GM23338 (cell line): ENCODE measurements at regions not wholly inside any gene's neighbourhood (a gene's known extent, or its start where the extent isn't known, plus 50 kb on each side); places are given as distances from the start of the nearest gene placed in this dataset.
A peak's percentile ranks its signal among the peaks of the same experiment; 100 is the strongest.

ENCODE experiments used
- ATAC-seq: fragments of 200-7000 bp; cut with Tn5 transposase; 3 replicates; pipeline ENCODE4 v1.9.1; 2020
- DNase-seq: peaks from one replicate; pipeline ENCODE4 v3.0.0-alpha.2; 2015; ENCODE audit warnings: low spot score
- H2AFZ ChIP-seq: fragments of 200-600 bp; sonication (generic); 2 replicates; pipeline ENCODE4 v1.8.0; 2016; ENCODE audit warnings: antibody characterized with exemption, mild to moderate bottlenecking, moderate library complexity
- H3F3A ChIP-seq: fragments of 200-600 bp; sonication (generic); replicated peaks from 2 replicates; pipeline ENCODE4 v1.8.0; 2017; ENCODE audit warnings: antibody characterized with exemption, mixed run types, low read depth
- H3K27ac ChIP-seq: fragments of 200-600 bp; sonication (generic); 2 replicates; pipeline ENCODE4 v1.6.1; 2016; ENCODE audit warnings: low read depth
- H3K27me3 ChIP-seq: fragments of 200-600 bp; sonication (generic); 2 replicates; pipeline ENCODE4 v1.8.0; 2016; ENCODE audit warnings: mild to moderate bottlenecking, mixed run types, moderate library complexity; ENCODE audit not compliant: insufficient read depth
- H3K36me3 ChIP-seq: fragments of 200-600 bp; sonication (generic); 2 replicates; pipeline ENCODE4 v1.8.0; 2016; ENCODE audit warnings: mild to moderate bottlenecking; ENCODE audit not compliant: insufficient read depth
- H3K4me1 ChIP-seq: fragments of 200-600 bp; sonication (generic); 2 replicates; pipeline ENCODE4 v1.8.0; 2016; ENCODE audit warnings: mild to moderate bottlenecking, moderate library complexity; ENCODE audit not compliant: insufficient read depth
- H3K4me2 ChIP-seq: fragments of 200-600 bp; sonication (generic); 2 replicates; pipeline ENCODE4 v1.7.1; 2017; ENCODE audit warnings: mixed run types
- H3K4me3 ChIP-seq: fragments of 200-600 bp; sonication (generic); 2 replicates; pipeline ENCODE4 v1.6.1; 2016; ENCODE audit warnings: mixed run types
- H3K79me2 ChIP-seq: fragments of 200-600 bp; sonication (generic); replicated peaks from 2 replicates; pipeline ENCODE4 v1.8.0; 2017; ENCODE audit warnings: mild to moderate bottlenecking; ENCODE audit not compliant: insufficient read depth
- H3K9me2 ChIP-seq: fragments of 200-600 bp; sonication (generic); 2 replicates; pipeline ENCODE4 v1.8.0; 2017; ENCODE audit not compliant: insufficient read depth
- H4K20me1 ChIP-seq: fragments of 200-600 bp; sonication (generic); replicated peaks from 2 replicates; pipeline ENCODE4 v1.8.0; 2017; ENCODE audit warnings: mild to moderate bottlenecking; ENCODE audit not compliant: insufficient read depth
- H3K27ac Mint-ChIP-seq: 2 replicates; pipeline ENCODE4 v1.8.0; 2020; ENCODE audit warnings: inconsistent platforms, mild to moderate bottlenecking, moderate library complexity, mixed read lengths
- H3K27me3 Mint-ChIP-seq: 3 replicates; pipeline ENCODE4 v1.8.0; 2022; ENCODE audit warnings: low read depth, mild to moderate bottlenecking, moderate library complexity, mixed read lengths, inconsistent platforms; ENCODE audit not compliant: insufficient read depth, poor library complexity
- H3K36me3 Mint-ChIP-seq: 3 replicates; pipeline ENCODE4 v1.8.0; 2021; ENCODE audit warnings: low read depth, mild to moderate bottlenecking, inconsistent platforms, moderate library complexity, mixed read lengths
- H3K4me1 Mint-ChIP-seq: 3 replicates; pipeline ENCODE4 v1.8.0; 2020; ENCODE audit warnings: mild to moderate bottlenecking, inconsistent platforms, mixed read lengths
- H3K4me3 Mint-ChIP-seq: 3 replicates; pipeline ENCODE4 v1.8.0; 2021; ENCODE audit warnings: moderate library complexity, mild to moderate bottlenecking, inconsistent platforms, mixed read lengths
- H3K9me3 Mint-ChIP-seq: 3 replicates; pipeline ENCODE4 v1.8.0; 2020; ENCODE audit warnings: moderate library complexity, mild to moderate bottlenecking, inconsistent platforms, mixed read lengths
- CREB1 ChIP-seq: fragments of 250-450 bp; sonication (Bioruptor Pico); IDR thresholded peaks from 2 replicates; pipeline ENCODE4 v1.5.0; 2020; ENCODE audit warnings: low read depth, mild to moderate bottlenecking, moderate library complexity
- EZH2 ChIP-seq: fragments of 200-600 bp; sonication (generic); IDR thresholded peaks from one replicate; pipeline ENCODE4 v1.8.0; 2017; ENCODE audit warnings: antibody characterized with exemption, mild to moderate bottlenecking, low read depth; ENCODE audit not compliant: unreplicated experiment
- EZH2phosphoT487 ChIP-seq: fragments of 200-600 bp; sonication (generic); IDR thresholded peaks from one replicate; pipeline ENCODE4 v1.8.1; 2018; ENCODE audit warnings: antibody characterized with exemption; ENCODE audit not compliant: unreplicated experiment
- JUNB ChIP-seq: IDR thresholded peaks from one replicate; pipeline ENCODE4 v1.6.1; 2016; ENCODE audit warnings: antibody characterized with exemption; ENCODE audit not compliant: unreplicated experiment
- NANOG ChIP-seq: IDR thresholded peaks from 2 replicates; pipeline ENCODE4 v1.6.1; 2016; ENCODE audit warnings: antibody characterized with exemption, borderline replicate concordance
- POLR2AphosphoS5 ChIP-seq: IDR thresholded peaks from 2 replicates; pipeline ENCODE4 v1.6.1; 2016; ENCODE audit warnings: antibody characterized with exemption, low read depth
- STAT1 ChIP-seq: IDR thresholded peaks from one replicate; pipeline ENCODE4 v1.6.1; 2016; ENCODE audit warnings: antibody characterized with exemption; ENCODE audit not compliant: unreplicated experiment
- ZNF114 ChIP-seq: fragments of 250-450 bp; sonication (Bioruptor Pico); IDR thresholded peaks from 2 replicates; pipeline ENCODE4 v1.5.0; 2020; ENCODE audit warnings: mild to moderate bottlenecking, moderate library complexity
- ZNF331 ChIP-seq: fragments of 250-450 bp; sonication (Bioruptor Pico); IDR thresholded peaks from 2 replicates; pipeline ENCODE4 v1.5.0; 2020; ENCODE audit warnings: low read depth, mild to moderate bottlenecking, moderate library complexity
- TF ChIP-seq, protein P1 (sequence below): fragments of 250-450 bp; sonication (Bioruptor Pico); IDR thresholded peaks from 2 replicates; pipeline ENCODE4 v1.5.0; 2020; ENCODE audit warnings: mild to moderate bottlenecking, moderate library complexity
- TF ChIP-seq, protein P2 (sequence below), 2 experiments: fragments of 200-600 bp in 1 of 2; sonication (generic) in 1 of 2; conservative IDR thresholded peaks; 2 replicates each; pipeline versions ENCODE4 v1.5.1 to v1.6.1; 2016 to 2017; ENCODE audit warnings: antibody characterized with exemption in 2 of 2, low read depth in 2 of 2, mild to moderate bottlenecking in 2 of 2, moderate library complexity in 1 of 2
- TF ChIP-seq, protein P3 (sequence below): IDR thresholded peaks from 2 replicates; pipeline ENCODE4 v1.6.1; 2016; ENCODE audit warnings: antibody characterized with exemption
- TF ChIP-seq, protein P4 (sequence below): IDR thresholded peaks from one replicate; pipeline ENCODE4 v1.6.1; 2018; ENCODE audit warnings: antibody characterized with exemption; ENCODE audit not compliant: unreplicated experiment

DNA sequence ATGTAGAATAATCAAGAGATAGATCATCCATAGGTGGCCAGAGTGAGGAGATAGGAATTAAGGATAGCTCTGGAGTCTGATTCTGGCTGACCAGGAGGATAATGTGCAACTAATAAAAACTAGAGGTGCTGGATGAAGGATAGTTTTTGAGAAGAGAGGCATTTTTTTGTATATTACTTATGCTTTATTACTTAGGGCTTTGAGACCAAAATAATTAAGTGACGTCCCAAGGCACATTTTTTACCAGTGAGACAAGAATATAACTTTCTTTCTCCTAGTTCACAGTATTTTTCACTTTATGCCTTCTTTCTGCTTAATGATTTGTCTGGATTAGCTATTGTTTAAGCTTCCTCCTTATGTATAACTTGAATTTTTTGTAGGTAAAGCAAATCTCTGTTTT, 756.6 kb downstream of the TSN start:
- TF ChIP-seq STAT1 (no peak), EZH2phosphoT487 (no peak), ZNF331 (CRISPR knock-in tag) (no peak), JUNB (no peak), NANOG (no peak), ZNF114 (CRISPR knock-in tag) (no peak), CREB1 (CRISPR knock-in tag) (no peak), POLR2AphosphoS5 (no peak), EZH2 (no peak)
- TF ChIP-seq, protein P1, sequence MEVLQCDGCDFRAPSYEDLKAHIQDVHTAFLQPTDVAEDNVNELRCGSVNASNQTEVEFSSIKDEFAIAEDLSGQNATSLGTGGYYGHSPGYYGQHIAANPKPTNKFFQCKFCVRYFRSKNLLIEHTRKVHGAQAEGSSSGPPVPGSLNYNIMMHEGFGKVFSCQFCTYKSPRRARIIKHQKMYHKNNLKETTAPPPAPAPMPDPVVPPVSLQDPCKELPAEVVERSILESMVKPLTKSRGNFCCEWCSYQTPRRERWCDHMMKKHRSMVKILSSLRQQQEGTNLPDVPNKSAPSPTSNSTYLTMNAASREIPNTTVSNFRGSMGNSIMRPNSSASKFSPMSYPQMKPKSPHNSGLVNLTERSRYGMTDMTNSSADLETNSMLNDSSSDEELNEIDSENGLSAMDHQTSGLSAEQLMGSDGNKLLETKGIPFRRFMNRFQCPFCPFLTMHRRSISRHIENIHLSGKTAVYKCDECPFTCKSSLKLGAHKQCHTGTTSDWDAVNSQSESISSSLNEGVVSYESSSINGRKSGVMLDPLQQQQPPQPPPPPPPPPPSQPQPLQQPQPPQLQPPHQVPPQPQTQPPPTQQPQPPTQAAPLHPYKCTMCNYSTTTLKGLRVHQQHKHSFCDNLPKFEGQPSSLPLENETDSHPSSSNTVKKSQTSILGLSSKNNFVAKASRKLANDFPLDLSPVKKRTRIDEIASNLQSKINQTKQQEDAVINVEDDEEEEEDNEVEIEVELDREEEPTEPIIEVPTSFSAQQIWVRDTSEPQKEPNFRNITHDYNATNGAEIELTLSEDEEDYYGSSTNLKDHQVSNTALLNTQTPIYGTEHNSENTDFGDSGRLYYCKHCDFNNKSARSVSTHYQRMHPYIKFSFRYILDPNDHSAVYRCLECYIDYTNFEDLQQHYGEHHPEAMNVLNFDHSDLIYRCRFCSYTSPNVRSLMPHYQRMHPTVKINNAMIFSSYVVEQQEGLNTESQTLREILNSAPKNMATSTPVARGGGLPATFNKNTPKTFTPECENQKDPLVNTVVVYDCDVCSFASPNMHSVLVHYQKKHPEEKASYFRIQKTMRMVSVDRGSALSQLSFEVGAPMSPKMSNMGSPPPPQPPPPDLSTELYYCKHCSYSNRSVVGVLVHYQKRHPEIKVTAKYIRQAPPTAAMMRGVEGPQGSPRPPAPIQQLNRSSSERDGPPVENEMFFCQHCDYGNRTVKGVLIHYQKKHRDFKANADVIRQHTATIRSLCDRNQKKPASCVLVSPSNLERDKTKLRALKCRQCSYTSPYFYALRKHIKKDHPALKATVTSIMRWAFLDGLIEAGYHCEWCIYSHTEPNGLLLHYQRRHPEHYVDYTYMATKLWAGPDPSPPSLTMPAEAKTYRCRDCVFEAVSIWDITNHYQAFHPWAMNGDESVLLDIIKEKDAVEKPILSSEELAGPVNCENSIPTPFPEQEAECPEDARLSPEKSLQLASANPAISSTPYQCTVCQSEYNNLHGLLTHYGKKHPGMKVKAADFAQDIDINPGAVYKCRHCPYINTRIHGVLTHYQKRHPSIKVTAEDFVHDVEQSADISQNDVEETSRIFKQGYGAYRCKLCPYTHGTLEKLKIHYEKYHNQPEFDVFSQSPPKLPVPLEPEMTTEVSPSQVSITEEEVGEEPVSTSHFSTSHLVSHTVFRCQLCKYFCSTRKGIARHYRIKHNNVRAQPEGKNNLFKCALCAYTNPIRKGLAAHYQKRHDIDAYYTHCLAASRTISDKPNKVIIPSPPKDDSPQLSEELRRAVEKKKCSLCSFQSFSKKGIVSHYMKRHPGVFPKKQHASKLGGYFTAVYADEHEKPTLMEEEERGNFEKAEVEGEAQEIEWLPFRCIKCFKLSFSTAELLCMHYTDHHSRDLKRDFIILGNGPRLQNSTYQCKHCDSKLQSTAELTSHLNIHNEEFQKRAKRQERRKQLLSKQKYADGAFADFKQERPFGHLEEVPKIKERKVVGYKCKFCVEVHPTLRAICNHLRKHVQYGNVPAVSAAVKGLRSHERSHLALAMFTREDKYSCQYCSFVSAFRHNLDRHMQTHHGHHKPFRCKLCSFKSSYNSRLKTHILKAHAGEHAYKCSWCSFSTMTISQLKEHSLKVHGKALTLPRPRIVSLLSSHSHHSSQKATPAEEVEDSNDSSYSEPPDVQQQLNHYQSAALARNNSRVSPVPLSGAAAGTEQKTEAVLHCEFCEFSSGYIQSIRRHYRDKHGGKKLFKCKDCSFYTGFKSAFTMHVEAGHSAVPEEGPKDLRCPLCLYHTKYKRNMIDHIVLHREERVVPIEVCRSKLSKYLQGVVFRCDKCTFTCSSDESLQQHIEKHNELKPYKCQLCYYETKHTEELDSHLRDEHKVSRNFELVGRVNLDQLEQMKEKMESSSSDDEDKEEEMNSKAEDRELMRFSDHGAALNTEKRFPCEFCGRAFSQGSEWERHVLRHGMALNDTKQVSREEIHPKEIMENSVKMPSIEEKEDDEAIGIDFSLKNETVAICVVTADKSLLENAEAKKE, result no peak
- TF ChIP-seq, protein P2, sequence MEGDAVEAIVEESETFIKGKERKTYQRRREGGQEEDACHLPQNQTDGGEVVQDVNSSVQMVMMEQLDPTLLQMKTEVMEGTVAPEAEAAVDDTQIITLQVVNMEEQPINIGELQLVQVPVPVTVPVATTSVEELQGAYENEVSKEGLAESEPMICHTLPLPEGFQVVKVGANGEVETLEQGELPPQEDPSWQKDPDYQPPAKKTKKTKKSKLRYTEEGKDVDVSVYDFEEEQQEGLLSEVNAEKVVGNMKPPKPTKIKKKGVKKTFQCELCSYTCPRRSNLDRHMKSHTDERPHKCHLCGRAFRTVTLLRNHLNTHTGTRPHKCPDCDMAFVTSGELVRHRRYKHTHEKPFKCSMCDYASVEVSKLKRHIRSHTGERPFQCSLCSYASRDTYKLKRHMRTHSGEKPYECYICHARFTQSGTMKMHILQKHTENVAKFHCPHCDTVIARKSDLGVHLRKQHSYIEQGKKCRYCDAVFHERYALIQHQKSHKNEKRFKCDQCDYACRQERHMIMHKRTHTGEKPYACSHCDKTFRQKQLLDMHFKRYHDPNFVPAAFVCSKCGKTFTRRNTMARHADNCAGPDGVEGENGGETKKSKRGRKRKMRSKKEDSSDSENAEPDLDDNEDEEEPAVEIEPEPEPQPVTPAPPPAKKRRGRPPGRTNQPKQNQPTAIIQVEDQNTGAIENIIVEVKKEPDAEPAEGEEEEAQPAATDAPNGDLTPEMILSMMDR (conservative IDR thresholded peaks at IDR 0.05; ENCODE audit: low read depth in 2 of 2), result no peak
- TF ChIP-seq, protein P3, sequence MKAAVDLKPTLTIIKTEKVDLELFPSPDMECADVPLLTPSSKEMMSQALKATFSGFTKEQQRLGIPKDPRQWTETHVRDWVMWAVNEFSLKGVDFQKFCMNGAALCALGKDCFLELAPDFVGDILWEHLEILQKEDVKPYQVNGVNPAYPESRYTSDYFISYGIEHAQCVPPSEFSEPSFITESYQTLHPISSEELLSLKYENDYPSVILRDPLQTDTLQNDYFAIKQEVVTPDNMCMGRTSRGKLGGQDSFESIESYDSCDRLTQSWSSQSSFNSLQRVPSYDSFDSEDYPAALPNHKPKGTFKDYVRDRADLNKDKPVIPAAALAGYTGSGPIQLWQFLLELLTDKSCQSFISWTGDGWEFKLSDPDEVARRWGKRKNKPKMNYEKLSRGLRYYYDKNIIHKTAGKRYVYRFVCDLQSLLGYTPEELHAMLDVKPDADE, result no peak
- TF ChIP-seq, protein P4, sequence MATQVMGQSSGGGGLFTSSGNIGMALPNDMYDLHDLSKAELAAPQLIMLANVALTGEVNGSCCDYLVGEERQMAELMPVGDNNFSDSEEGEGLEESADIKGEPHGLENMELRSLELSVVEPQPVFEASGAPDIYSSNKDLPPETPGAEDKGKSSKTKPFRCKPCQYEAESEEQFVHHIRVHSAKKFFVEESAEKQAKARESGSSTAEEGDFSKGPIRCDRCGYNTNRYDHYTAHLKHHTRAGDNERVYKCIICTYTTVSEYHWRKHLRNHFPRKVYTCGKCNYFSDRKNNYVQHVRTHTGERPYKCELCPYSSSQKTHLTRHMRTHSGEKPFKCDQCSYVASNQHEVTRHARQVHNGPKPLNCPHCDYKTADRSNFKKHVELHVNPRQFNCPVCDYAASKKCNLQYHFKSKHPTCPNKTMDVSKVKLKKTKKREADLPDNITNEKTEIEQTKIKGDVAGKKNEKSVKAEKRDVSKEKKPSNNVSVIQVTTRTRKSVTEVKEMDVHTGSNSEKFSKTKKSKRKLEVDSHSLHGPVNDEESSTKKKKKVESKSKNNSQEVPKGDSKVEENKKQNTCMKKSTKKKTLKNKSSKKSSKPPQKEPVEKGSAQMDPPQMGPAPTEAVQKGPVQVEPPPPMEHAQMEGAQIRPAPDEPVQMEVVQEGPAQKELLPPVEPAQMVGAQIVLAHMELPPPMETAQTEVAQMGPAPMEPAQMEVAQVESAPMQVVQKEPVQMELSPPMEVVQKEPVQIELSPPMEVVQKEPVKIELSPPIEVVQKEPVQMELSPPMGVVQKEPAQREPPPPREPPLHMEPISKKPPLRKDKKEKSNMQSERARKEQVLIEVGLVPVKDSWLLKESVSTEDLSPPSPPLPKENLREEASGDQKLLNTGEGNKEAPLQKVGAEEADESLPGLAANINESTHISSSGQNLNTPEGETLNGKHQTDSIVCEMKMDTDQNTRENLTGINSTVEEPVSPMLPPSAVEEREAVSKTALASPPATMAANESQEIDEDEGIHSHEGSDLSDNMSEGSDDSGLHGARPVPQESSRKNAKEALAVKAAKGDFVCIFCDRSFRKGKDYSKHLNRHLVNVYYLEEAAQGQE, result no peak
- Mint-ChIP-seq H3K36me3 (peaks cover 13% of the 10 kb centered on the region; the same call in 2 of the 3 replicates), H3K4me3 (no peak overlapping the region), H3K27ac (no peak overlapping the region), H3K9me3 (peaks cover 11% of the 10 kb centered on the region; the same call in 2 of the 3 replicates), H3K4me1 (peaks cover 29% of the 10 kb centered on the region), H3K27me3 (peaks cover 4% of the 10 kb centered on the region)
- ATAC-seq (no peak), DNase-seq (no peak)
- H3K27me3 ChIP-seq, result no peaks in the 10 kb centered on the region
- peaks cover 20% of the 10 kb centered on the region for H3K4me1 ChIP-seq
- no peaks in the 10 kb centered on the region for H4K20me1 ChIP-seq
- H3K4me3 ChIP-seq, result no peak overlapping the region
- H3K79me2 ChIP-seq, result no peaks in the 10 kb centered on the region
- H3K4me2 ChIP-seq, result no peak overlapping the region
- H3K36me3 ChIP-seq, result no peaks in the 10 kb centered on the region
- H2AFZ ChIP-seq, result 0 out of 2 replicates have a peak overlapping the region, but pooled peaks have one; percentile 20
- H3K9me2 ChIP-seq, result no peaks in the 10 kb centered on the region
- no peak overlapping the region for H3K27ac ChIP-seq
- H3F3A ChIP-seq, result no peaks in the 10 kb centered on the region
